Neural progenitor cell (in vitro differentiated cells): ENCODE measurements at regions not wholly inside any gene's neighbourhood (a gene's known extent, or its start where the extent isn't known, plus 50 kb on each side); places are given as distances from the start of the nearest gene placed in this dataset.

ENCODE experiments used
- EZH2 ChIP-seq: fragments of 200-600 bp; sonication (generic); IDR thresholded peaks from 2 replicates; pipeline ENCODE4 v1.6.1; 2017; ENCODE audit warnings: antibody characterized with exemption, mild to moderate bottlenecking, moderate library complexity
- EZH2phosphoT487 ChIP-seq: fragments of 200-600 bp; sonication (generic); IDR thresholded peaks from 2 replicates; pipeline ENCODE4 v1.6.1; 2017; ENCODE audit warnings: antibody characterized with exemption
- TF ChIP-seq, protein P1 (sequence below): fragments of 200-600 bp; sonication (generic); IDR thresholded peaks from 2 replicates; pipeline ENCODE4 v1.5.1; 2017; ENCODE audit warnings: antibody characterized with exemption, mild to moderate bottlenecking

DNA sequence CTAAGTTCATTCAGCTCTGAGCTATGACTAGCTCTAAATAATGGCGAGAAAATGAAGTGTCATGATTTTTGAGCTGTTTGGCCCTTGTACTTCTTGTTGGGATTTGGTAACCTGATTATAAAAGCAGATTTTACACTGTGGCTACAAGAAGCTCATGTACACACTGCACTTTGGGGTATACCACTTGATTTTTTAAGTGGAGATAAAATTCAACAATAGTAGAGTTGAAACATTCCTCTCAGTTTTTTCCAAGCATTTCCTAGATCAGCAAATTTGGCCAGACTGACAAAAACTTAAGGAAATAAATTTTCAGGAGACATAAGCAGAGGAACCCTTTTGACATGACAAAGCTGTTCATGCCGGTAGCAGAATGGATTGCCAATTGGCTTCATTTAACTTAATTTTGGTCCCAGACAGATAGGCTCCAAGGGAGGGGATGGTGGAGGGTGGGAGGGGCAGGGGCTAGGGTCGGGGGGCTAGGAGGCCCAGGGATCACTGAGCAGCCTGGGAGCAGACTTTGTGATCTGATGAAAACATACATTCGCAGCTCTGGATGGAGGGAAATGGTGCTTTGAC, 575.9 kb downstream of the METTL15 start:
- TF ChIP-seq, protein P1, sequence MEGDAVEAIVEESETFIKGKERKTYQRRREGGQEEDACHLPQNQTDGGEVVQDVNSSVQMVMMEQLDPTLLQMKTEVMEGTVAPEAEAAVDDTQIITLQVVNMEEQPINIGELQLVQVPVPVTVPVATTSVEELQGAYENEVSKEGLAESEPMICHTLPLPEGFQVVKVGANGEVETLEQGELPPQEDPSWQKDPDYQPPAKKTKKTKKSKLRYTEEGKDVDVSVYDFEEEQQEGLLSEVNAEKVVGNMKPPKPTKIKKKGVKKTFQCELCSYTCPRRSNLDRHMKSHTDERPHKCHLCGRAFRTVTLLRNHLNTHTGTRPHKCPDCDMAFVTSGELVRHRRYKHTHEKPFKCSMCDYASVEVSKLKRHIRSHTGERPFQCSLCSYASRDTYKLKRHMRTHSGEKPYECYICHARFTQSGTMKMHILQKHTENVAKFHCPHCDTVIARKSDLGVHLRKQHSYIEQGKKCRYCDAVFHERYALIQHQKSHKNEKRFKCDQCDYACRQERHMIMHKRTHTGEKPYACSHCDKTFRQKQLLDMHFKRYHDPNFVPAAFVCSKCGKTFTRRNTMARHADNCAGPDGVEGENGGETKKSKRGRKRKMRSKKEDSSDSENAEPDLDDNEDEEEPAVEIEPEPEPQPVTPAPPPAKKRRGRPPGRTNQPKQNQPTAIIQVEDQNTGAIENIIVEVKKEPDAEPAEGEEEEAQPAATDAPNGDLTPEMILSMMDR = no peak
- TF ChIP-seq EZH2phosphoT487 (no peak), EZH2 (no peak)
